ENCODE measurements at regions not wholly inside any gene's neighbourhood (a gene's known extent, or its start where the extent isn't known, plus 50 kb on each side); places are given as distances from the start of the nearest gene placed in this dataset.

DNA sequence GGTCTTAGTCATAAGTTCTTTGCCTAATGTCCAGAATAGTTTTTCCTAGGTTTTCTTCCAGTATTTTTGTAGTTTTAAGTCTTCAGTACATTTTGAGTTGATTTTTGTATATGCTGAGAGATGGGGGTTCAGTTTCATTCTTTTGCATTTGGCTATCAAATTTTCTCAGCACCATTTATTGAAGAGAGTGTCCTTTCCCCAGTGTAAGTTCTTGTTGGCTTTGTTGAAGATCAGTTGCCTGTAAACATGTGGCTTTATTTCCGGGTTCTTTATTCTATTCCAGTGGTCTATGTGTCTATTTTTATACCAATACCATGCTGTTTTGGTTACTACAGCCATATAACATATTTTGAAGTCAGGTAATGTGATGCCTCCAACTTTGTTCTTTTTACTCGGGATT is 87.5 kb upstream of the MYCN start:
- Histone ChIP-seq H3K4me1 (peaks cover 13% of the 10 kb centered on the region), H3K36me3 (no peaks in the 10 kb centered on the region), H3K4me3 (no peak overlapping the region), H3K27me3 (no peaks in the 10 kb centered on the region), H3K9me3 (replicated peaks) (no peaks in the 10 kb centered on the region), H3K27ac (no peak overlapping the region)
- no peak for DNase-seq

GRCh38 chr2:15853903-15854302 is 86.4 kb upstream of the MYCN start:
- Histone ChIP-seq H3K4me3 (no peak overlapping the region), H3K27me3 (no peaks in the 10 kb centered on the region), H3K27ac (no peak overlapping the region), H3K4me1 (peaks cover 13% of the 10 kb centered on the region), H3K36me3 (no peaks in the 10 kb centered on the region), H3K9me3 (replicated peaks) (no peaks in the 10 kb centered on the region)
- no peak for DNase-seq

DNA sequence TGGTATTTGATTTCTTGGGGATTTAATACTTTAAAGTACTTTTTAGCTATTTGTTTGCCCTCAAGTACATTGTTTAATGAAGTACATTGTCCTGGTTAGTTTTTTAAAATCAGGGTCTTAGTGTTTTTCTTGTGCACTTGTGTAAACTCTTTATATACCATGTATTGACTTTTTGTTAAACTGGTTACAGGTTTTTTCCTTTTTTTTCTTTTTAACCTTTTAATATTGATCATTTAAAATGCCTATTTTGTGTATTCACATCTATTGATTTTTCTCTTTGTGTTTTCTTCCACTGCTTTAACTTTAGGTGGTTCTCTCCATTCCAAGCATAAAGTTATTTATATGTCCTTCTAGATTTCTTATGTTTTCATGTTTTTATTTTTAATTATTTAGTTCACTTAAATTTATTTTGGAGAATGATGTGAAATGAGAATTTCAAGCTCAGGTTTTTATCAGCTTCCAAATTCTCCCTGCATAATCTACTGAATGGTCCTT is 84.5 kb upstream of the MYCN start:
- no peak overlapping the region for H3K27ac ChIP-seq
- no peaks in the 10 kb centered on the region for H3K9me3 ChIP-seq (replicated peaks)
- no peaks in the 10 kb centered on the region for H3K27me3 ChIP-seq
- no peak overlapping the region for H3K4me3 ChIP-seq
- DNase-seq: no peak
- no peaks in the 10 kb centered on the region for H3K36me3 ChIP-seq
- H3K4me1 ChIP-seq: no peaks in the 10 kb centered on the region

DNA sequence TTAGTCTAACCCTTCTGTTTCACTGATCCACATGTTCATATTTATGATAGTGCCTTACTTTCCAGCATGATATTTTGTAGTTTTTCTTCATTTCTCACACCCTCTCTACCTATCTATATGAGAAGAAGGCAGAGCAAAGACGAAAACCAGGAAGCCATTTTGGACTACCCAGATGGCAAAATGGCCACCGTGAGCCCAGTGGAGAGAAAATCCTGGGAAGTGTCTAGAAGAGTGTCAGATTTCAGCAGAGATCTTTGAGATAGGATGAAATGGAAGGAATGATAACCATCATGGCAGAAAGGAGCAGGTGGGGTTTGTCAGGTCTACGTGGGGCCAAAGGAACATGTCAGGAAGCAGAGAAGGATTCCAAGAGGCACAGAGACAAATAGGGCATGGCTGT is 84.0 kb upstream of the MYCN start:
- Histone ChIP-seq H3K4me3 (no peak overlapping the region), H3K36me3 (no peaks in the 10 kb centered on the region), H3K27me3 (no peaks in the 10 kb centered on the region), H3K4me1 (no peaks in the 10 kb centered on the region), H3K9me3 (replicated peaks) (no peaks in the 10 kb centered on the region), H3K27ac (no peak overlapping the region)
- no peak for DNase-seq

DNA sequence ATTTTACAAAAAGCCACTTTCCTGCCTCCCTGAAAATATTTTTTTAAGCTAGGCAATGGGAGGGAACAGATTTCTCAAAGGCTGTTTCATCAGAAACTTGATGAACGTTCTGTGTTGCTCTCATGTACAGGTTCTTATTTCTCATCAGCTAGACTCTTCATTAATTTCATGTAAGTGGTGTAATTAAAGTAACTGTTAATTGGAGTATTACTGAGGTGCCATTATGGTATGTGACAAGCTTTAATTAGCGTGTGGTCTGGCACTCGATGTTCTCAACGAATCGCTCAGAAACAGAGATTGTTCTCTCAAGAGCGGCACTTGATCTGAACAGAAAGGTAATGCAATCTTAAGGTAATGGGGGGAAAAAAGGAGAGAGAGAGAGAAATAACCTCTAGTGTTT is 81.9 kb upstream of the MYCN start:
- H3K4me1 ChIP-seq: no peaks in the 10 kb centered on the region
- no peaks in the 10 kb centered on the region for H3K27me3 ChIP-seq
- no peaks in the 10 kb centered on the region for H3K9me3 ChIP-seq (replicated peaks)
- DNase-seq: no peak
- H3K36me3 ChIP-seq: no peaks in the 10 kb centered on the region
- no peak overlapping the region for H3K27ac ChIP-seq
- H3K4me3 ChIP-seq: no peak overlapping the region

- Histone ChIP-seq H3K27me3 (no peaks in the 10 kb centered on the region), H3K27ac (no peak overlapping the region), H3K9me3 (replicated peaks) (no peaks in the 10 kb centered on the region), H3K4me1 (no peaks in the 10 kb centered on the region), H3K36me3 (no peaks in the 10 kb centered on the region), H3K4me3 (no peak overlapping the region)
- DNase-seq: no peak
These were observed 80.2 kb upstream of the MYCN start for GRCh38 chr2:15860051-15860663.

GRCh38 chr2:15860760-15861159 is 79.6 kb upstream of the MYCN start:
- Histone ChIP-seq H3K9me3 (replicated peaks) (no peaks in the 10 kb centered on the region), H3K36me3 (no peaks in the 10 kb centered on the region), H3K27me3 (no peaks in the 10 kb centered on the region), H3K27ac (no peak overlapping the region), H3K4me3 (no peak overlapping the region), H3K4me1 (no peaks in the 10 kb centered on the region)
- DNase-seq: no peak

DNA sequence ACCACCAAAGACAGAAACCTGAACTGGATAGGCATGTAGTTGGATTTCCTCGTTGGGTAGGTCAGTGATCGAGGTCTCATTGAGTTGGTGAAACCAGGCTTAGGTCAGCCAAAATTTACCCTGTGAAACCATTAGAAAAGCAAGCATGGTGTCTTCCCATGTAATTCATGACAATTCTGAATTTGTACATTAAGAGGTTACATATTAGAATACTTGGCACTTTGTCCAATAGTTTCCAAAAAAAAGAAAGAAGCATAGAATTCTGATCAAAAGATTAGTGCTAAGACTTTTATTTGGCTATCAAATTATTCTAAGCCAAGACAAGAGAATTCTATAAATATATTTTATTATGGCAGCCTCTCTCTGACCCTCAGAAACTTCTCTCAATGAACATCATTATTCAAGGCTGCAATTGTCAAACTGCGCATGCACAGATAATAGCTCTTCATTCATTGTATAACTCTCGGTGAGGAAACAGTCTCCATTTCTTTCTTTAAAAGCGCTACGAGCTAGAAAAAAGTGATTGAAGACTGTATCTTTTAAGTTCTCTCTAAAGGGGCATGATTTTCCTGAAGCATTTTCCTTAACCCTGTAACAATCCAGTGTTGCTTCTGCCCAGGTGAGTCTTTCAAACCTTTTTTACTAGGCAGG is 79.1 kb upstream of the MYCN start:
- Histone ChIP-seq H3K9me3 (replicated peaks) (no peaks in the 10 kb centered on the region), H3K36me3 (no peaks in the 10 kb centered on the region), H3K27me3 (no peaks in the 10 kb centered on the region), H3K27ac (no peak overlapping the region), H3K4me3 (no peak overlapping the region), H3K4me1 (no peaks in the 10 kb centered on the region)
- no peak for DNase-seq

DNA sequence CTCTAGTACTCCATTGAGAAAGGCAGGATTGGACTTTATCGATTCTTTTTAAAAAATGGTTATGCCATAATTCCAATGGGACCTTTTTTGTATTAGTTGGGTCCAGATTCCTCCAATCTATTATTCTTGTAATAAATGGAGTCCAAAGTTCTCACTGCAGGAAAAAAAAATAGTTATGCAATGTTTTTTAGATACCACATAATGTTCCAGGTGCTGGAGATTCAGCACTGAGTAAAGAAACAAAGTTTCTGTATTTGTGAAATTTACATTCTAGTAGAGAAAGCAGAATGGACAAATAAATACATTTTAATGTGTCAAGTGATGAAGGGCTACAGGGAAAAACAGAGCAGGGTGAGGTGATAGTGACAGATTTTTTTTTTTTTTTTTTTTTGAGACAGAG is 78.5 kb upstream of the MYCN start:
- Histone ChIP-seq H3K4me1 (no peaks in the 10 kb centered on the region), H3K9me3 (replicated peaks) (no peaks in the 10 kb centered on the region), H3K27me3 (no peaks in the 10 kb centered on the region), H3K36me3 (no peaks in the 10 kb centered on the region), H3K27ac (no peak overlapping the region), H3K4me3 (no peak overlapping the region)
- DNase-seq: no peak

DNA sequence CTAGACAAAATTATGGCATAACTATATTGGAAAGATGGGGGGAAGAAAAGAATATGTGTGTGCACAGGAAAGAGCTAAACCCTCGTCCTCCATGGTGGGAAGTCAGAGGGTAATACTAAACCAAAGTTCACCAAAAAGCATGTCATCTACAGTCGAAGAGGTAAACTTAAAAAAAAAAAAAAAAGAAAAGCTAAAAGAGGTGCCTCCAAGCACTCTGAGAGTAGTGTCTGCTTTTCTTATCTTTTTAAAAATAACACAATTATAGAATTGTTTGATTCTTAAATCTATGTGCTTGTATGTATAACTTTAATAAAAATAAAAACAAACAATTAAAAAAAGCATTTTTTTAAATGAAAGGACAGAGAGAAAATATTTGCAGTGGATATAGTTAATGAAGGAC is 77.3 kb upstream of the MYCN start:
- Histone ChIP-seq H3K27me3 (no peaks in the 10 kb centered on the region), H3K4me3 (no peak overlapping the region), H3K9me3 (replicated peaks) (0 out of 2 replicates have a peak, but pooled peaks cover 6% of the 10 kb centered on the region), H3K36me3 (no peaks in the 10 kb centered on the region), H3K27ac (no peak overlapping the region), H3K4me1 (no peaks in the 10 kb centered on the region)
- no peak for DNase-seq

- Histone ChIP-seq H3K36me3 (no peaks in the 10 kb centered on the region), H3K27me3 (no peaks in the 10 kb centered on the region), H3K4me3 (no peak overlapping the region), H3K4me1 (no peaks in the 10 kb centered on the region), H3K27ac (no peak overlapping the region), H3K9me3 (replicated peaks) (peaks cover 9% of the 10 kb centered on the region; the same call in 1 of the 2 replicates)
- no peak for DNase-seq
These were observed 76.7 kb upstream of the MYCN start for GRCh38 chr2:15863494-15864175.

DNA sequence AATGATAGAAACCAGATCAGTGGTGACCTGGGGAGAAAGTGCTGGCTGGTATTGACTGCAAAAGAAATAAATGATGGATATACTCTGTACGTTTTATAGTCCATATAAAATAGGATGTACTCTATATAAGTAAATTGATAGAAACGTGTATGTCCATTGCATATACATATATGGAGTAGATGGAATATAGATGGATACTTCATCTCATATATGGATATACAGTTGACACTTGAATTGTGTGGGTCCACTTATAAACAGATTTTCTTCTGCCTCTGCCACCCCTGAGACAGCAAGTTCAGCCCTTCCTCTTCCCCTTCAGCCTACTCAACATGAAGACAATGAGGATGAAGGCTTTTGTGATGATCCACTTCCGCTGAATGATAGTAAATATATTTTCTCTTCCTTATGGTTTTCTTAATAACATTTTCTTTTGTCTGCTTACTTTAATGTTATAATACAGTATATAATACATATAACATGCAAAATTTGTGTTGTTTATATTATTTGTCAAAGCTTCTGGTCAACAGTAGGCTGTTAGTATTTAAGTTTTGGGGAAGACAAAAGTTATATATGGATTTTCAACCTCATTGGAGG is 76.1 kb upstream of the MYCN start:
- no peak overlapping the region for H3K27ac ChIP-seq
- H3K9me3 ChIP-seq (replicated peaks): peaks cover 9% of the 10 kb centered on the region; the same call in 1 of the 2 replicates
- no peaks in the 10 kb centered on the region for H3K36me3 ChIP-seq
- H3K27me3 ChIP-seq: no peaks in the 10 kb centered on the region
- no peak overlapping the region for H3K4me3 ChIP-seq
- no peaks in the 10 kb centered on the region for H3K4me1 ChIP-seq
- no peak for DNase-seq

DNA sequence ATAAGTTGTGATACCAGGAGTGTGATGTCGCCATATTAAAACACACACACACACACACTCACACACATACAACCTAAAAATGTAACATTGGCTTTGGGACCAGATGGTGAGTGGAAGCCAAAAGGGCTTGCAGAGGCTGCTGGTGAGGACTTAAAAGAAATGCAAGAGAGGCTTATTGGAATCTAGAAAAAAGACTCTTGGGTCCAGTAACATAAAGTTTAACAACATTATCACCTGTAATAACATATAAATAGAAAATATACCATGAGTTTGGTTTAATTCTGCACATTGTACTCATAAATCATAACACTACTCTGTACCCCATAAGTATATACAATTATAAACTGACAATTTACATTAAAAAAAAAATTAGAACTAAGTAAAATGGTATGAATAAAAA is 74.4 kb upstream of the MYCN start:
- DNase-seq: no peak
- Histone ChIP-seq H3K9me3 (replicated peaks) (peaks cover 9% of the 10 kb centered on the region; the same call in 1 of the 2 replicates), H3K4me1 (0 out of 2 replicates have a peak, but pooled peaks cover 3% of the 10 kb centered on the region), H3K27me3 (no peaks in the 10 kb centered on the region), H3K36me3 (no peaks in the 10 kb centered on the region), H3K4me3 (no peak overlapping the region), H3K27ac (no peak overlapping the region)

GRCh38 chr2:15866563-15867193 is 73.7 kb upstream of the MYCN start:
- Histone ChIP-seq H3K36me3 (no peaks in the 10 kb centered on the region), H3K27ac (no peak overlapping the region), H3K4me3 (no peak overlapping the region), H3K9me3 (replicated peaks) (peaks cover 12% of the 10 kb centered on the region; the same call in 1 of the 2 replicates), H3K27me3 (no peaks in the 10 kb centered on the region), H3K4me1 (0 out of 2 replicates have a peak, but pooled peaks cover 3% of the 10 kb centered on the region)
- DNase-seq: no peak

All from SJCRH30 (cell line).